DMS114 treated with DMSO at 0.1 percent for 48 hours (cell line): ENCODE measurements at regions not wholly inside any gene's neighbourhood (a gene's known extent, or its start where the extent isn't known, plus 50 kb on each side); places are given as distances from the start of the nearest gene placed in this dataset.

Experiments
- DNase-seq: peaks from one replicate; lab custom pipeline; 2025; ENCODE audit not compliant: unreplicated experiment; lab: John Stamatoyannopoulos, UW

DNA sequence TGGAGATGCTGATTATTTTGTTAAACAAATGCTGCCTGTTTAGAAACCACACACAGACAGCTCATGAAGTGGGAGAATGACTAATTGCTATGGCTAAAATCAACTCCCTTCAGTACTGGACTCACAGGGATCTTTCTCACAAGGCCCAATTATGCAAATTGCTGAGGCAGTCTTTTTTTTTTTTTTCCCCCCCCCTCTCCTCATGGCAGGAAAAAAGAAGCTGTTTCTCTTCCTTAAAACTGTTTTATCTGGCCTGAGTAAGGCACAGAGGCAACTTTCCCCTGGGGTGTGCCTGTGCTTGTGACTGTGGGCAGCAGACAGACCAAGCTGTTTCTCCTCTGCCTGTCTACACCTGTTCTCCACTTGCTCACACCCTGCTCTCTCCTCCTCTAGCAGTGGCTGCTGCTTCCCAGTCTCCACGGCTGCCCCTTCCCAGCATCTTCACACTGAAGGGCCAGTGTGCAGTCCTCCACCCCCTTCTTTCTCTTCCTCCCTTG, 65.4 kb upstream of the STEAP1B start:
- DNase-seq = no peak

DNA sequence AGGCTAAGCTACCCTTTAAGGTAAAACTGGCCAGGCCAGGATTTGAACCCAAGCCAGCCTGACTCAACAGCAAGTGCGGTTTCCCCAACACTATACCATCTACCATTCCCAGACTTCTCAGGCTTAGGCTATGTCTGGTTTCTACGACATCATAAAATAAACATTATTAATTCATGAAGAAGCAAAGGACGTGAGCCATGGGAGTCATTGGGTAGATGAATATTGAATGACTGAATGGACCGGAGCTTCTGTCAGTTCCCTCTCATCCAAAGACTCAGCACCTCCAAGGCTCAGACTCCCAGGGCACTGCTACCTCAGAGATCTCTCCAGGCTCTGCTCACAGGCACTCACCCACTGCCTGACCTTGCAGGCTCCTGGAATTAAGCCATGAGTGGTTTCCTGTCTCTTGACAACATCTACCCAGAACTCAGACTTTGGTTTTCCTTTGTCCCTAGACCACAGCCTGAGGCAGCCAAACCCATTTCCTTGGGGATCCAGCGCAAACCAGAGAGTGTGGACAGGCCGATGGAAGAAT, 64.6 kb upstream of the STEAP1B start:
- DNase-seq = no peak

DNA sequence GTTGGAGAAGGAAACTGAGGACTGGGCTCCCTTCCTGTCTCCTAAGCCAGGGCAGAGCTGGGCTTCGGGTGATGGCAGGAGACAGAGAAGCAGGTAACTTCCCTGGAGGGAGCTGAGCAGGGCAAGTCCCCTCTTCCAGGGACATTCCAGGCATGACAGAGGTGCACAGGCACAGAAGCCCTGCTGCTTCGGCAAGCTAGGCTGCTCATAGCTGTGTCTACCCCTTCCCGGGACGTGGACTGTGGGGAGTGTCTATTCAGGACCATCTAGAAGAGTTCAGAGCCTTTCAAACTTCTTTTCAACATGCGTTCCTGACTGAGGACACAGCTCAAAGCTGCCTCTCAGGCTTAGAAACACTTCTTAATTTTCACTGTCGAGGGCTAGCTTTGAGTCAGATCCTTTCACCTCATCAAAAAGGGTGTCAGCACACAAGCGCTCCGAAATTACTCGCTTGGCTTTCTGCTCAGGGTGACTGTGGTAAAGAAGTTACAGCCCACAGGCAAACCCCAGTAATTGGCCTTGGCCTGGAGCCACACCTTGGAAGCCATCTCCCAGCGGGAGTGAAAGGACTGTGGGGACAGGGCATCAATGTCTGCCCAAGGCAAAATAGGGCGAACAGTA, 63.7 kb upstream of the STEAP1B start:
- no peak for DNase-seq

DNA sequence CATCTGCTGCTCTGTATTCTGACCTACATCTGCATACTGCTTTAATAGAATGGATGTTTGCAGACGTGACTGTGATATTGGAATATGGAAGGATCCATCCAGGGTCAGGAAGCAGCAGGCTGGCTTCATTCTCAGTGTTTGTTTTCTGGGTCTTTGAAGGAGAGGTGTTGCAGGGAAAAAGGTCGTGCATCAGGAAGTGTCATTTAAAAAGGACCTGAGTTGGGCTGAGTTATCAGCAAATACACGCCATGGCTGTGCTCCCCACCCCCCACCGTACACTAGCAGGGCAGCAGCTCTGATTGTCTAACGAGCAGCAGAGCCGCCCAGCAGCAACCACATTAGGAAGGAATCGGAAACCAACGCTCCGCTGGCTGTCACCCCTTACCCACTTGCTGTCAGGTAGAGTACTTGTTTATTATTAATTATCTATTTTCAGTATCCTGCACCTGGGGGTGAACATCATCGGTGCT, 63.1 kb upstream of the STEAP1B start:
- DNase-seq = no peak

DNA sequence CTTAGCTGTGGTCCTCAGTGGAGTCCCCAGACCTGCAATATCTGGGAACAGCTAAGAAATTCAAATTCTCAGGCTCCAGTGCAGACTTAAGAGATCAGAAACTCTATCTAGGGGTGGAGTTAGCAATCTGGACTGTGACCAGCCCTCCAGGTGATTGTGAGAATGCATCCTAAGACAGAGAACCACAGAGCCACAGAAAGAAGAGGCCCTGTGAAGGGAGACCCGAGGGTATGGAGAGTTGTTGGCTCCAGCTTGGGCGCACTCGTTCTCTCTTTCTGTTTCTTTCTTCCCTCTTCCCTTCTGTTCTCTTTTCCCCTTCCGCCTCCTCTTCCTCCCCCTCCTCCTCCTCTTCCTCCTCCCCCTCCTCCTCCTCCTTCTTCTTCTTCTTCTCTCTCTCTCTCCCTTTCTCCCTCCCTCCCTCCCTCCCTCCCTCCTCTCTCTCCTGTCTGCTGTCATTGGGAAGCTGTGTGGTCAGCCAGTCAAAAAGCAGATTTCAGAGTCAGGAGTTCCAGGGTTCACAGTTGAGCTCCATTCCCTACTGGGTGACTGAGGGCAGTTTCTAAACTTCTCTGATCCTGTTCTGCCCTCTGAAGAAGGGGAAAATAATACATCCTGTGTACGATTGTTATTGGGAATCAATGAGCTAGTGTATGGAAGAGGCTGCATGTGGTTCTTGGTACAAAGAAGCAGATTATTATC, 62.1 kb upstream of the STEAP1B start:
- no peak for DNase-seq

DNA sequence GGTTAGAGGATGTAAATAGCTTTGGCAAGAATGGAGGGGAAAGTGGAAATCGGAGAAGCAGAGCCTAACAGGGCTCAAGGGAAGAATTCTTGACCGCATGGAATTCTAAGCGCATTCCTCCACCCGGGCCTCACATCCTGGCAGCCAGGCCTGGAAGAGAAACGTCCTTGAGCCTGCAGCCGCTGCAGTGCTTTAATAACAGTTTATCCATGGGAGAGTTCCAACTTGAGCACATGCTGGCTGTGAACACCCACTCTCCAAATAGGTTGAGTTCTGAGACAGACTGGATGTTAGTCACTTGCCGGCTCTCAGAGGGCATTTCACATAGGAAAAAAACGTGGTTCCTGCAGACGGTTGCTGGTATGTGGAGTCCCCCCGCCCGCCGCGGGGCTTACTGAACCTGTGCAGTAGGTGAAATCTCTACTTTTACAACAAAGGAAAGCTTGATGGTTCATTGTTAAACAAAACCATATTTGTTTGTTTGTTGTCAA, 61.4 kb upstream of the STEAP1B start:
- DNase-seq = no peak

DNA sequence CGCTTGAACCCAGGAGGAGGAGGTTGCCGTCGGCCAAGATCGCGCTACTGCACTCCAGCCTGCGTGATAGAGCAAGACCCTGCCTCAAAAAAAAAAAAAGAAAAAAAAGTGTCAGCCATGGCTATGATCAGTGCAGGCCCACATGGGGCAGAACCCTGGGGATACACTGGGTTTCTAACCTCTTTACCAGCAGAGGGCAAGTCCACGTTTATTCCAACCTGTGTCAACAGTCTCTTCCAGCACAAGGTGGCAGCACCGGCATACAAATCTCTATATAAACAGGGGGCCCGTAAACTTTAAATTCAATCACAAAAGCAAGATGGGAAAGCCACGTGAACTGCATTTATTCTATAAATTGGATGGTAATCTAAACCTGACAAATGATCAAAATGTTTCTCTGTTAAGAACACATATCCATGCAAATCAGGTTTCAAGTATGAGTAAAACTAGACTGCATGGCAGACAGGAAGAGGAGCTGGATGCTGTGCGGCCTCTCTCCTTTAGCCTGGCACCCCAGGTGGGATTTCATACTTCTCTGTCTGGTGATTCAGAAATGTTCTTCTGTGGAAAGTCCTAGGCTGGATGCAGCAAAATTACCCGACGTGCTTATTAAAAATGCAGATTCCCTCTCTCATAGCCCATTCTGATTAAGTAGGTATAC, 60.0 kb upstream of the STEAP1B start:
- peak; percentile 75 for DNase-seq

DNA sequence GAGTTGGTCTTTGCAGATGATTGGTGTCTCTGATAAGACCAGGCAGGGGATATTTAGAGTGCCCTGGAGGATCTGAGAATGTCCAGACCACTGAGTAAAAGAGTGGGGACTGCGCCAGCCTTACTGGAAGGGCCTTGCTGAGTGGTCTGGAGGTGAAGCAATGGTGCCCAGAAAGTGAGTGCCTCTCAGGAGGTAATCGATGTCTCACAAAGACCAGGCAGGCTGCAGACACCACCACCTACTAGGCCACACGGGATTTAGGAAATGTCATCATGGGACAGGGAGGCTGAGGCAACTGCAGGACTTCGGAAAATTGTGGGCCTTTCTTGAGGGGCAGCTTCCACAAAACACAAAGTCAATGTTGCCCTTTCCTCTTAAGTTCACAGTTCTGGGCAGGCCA, 57.2 kb upstream of the STEAP1B start:
- no peak for DNase-seq

DNA sequence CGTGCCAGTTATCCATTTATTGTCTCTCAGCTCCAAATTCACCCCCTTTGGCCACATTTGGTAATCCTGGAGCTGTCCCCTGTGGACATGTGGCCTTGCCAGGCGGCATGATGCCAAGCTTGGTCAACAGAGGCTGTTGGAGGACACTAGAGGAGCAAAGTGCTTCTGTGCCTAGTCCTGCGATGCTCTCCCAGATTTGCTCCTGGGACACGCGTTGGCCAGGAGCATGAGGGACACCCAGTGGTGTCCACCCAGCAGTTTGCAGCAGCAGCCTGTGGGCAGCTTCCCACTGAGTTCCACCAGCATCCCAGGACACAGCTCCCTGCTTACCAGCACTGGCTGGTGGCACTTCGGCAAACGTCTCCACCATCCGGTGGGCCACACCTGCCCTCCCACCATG, 55.5 kb upstream of the STEAP1B start:
- DNase-seq = no peak

DNA sequence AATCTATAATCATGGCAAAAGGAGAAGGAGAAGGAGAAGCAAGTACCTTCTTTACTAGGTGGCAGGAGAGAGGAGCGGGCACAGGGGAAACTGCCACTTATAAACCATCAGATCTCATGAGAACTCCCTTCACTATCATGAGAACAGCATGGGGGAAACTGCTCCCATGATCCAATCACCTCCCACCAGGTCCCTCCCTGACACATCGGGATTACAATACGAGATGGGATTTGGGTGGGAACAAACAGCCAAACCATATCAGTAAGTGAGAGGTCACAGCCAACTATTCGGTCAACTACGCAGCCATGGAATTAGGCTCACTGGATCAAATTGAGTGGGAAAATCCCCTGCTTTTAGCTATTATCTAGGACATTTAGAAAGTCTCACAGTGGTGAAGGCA, 54.2 kb upstream of the STEAP1B start:
- no peak for DNase-seq

DNA sequence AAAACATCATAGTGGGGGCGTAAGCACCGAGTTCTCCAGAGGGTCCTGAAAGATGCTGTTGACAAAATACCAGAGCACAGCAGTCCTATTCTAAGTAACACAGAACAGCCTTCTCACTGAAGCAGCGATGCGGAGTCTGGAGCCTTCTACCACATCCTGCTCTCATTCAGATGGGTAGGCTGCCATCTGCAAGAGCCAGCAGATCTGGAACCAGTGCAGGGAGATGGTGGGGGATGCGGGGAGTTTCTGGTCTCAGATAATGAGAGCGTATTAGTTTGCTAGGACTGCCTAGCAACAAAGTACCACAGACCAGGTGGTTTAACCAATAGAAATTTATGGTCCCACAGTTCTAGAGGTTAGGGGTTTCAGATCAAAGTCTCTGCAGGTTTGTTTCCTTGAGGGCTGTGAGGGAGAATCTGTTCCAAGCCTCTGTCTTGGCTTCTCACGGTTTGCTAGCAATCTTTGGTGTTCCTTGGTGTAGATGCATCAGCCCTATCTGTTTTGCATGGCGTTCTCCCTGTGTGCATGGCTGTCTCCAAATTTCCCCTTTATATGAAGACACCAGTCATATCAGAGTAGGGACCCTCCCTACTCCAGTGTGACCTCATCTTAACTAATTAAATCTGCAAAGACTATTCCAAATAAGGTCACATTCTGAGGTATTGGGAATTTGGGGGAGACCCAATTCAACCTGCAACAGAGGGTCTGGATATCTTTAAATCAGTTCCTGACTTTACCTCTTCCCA, 52.0 kb upstream of the STEAP1B start:
- DNase-seq = no peak

DNA sequence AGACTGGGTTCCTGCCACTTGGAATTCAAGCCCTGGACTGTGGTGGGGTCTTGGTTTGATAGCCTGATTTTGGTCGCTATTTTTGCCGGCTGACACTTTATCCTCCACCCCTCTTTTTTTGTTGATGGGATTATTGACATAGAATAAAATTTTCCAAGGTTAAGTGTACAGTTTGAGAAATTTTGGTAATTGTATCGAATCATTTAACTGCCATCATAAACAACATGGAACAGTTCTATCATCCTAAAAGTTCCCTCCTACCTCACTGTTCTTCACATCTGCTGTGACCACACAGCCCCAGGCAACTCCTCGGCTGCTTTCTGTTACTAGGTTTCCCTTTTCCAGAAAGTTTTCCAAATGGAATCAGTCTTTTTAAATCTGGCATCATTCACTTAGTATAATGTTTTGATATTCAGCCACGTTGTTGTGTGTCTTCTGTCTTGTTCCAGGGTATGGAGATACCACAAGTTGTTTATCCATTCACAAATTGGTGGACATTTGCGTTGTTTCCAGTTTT, 50.6 kb upstream of the STEAP1B start:
- no peak for DNase-seq

DNA sequence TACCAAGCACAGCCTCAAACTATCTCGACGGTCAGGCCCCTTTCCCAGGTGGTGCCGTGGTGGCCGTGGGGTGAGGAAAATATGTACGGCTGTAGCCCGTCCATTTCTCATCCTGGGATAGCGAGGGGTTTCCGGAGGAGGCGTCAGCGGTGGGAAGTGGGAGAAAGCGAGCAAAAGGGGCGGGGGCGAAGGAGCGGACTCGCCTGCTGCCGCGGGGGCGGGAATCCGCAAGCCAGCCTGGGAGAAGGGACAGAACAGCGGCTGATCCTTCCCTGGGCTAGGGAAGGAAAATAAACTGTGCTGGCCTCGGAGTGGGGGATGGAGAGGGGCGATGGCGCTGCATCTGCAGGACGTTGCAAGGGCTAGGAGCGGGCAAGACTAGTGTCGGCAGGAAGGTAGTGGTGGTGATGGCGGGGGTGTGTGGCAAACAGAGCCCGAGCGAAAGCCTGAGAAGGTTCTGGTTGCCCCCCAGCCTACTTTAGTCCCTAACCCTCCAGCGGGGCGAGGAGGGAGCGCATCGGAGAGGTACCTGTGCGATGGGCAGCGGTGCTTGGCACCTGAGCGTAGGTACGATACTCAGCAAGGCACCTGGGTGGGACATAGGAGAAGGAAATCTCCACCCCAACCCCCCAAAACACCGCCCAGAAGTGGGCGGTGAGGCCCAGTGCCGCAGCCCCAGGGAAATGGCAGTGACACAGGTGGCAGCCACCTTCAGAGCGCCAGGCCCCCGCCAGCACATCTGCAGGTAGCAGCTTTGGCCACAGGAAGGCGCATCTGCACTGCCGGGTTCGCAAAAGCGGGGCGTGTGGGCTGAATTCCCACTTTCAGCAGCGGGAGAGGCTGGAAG, 49.9 kb upstream of the STEAP1B start:
- DNase-seq = no peak
